DMS79 (cell line): ENCODE measurements at regions not wholly inside any gene's neighbourhood (a gene's known extent, or its start where the extent isn't known, plus 50 kb on each side); places are given as distances from the start of the nearest gene placed in this dataset.
"Not testable (repeated sequence)": the region's sequence is repeated elsewhere in the genome, so short reads cannot be mapped to it uniquely, and the experiment has no call there.

Experiments used
- DNase-seq: peaks from one replicate; lab custom pipeline; 2025; lab: John Stamatoyannopoulos, UW

DNA sequence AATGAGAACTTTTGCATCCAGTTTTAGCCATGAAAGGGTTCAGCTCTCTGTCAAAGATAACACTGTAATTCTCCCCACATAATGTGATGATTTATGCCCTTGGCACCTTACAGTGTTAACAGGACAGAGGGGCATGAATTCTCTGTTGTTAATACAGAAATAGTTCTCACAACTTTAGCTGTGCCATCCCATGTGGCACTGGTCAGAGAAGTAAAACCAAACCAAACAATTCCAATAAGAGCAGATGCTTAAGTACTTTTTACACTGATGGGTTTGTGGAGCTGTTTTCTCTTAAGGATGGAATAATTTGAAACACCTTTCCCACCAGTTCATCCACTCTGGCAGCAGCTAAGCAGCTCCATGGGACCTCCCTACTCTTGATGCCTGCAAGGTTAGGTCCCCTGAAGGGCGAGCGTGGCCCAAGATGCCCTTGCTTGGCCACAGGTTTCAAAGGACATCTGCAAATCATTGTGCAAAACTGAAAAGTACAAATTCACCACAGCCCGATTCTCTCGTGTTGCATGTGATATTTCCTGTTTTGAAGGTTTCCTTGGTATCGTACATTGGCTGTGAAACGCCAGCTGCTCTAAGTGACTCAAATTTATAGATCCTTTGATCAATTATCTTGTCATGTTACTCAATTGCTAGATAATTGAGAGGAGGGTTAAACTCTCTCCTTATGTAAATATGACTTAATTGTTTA lies 82.5 kb upstream of the CREB5 start:
- no peak for DNase-seq

DNA sequence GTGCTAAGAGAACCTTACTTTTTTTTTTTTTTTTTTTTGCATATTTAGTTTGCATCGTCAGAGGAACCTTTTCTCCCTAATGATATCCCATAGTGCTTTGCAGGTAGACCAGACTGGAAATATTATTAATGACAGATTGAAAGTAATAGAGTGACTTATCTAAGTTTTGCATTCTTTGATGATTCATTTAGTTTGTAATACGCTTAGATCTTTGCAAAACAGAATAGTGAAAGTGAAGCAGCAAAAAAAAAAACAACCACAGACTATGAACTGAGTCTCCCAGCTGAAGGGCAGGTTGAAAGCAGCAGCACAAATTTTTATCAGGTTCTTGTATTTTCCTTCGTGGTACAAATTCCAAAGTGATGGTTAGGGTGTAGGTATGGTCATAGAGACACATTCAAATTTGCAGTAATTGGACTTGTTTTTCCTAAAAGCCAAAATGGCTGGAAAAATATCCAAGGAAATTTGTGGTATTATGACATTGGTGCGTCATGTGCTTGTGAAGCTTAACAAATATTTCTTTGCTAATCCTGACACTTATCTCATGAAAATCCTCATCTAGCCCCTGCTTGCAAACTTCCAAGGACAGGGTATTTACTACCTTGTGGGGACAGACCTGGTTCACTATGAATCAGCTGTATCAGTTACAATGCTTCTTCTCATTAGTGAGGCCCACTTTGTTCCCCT lies 81.8 kb upstream of the CREB5 start:
- no peak for DNase-seq

DNA sequence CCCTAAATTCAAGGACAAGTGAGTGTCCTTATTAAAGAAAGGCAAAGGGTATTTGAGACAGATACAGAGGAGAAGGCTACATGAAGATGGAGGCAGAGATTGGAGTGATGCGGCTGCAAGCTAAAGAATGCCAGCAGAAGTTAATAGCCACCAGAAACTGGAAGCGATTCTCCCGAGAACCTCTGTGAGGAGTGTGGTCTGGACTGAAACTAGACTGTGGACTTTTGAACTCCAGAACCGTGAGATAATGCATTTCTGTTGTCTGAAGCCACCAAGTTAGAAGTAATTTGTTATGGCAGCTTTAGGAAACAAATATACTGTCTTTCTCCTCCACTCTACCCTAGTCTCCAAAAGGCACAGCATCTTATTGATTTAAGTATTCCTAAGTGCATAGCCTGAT lies 80.3 kb upstream of the CREB5 start:
- no peak for DNase-seq

DNA sequence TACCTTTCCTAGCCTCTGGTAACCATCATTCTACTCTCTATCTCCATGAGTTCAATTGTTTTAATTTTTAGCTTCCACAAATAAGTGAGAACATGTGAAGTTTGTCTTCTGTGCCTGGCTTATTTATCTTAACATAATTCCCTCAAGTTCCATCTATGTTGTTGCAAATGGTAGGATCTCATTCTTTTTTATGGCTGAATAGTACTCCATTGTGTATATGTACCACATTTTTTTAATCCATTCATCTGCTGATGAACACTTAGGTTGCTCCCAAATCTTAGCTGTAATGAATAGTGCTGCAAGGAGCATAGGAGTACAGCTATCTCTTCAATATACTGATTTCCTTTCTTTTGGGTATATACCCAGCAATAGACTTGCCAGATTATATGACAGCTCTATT lies 78.8 kb upstream of the CREB5 start:
- DNase-seq, result not testable (repeated sequence)

DNA sequence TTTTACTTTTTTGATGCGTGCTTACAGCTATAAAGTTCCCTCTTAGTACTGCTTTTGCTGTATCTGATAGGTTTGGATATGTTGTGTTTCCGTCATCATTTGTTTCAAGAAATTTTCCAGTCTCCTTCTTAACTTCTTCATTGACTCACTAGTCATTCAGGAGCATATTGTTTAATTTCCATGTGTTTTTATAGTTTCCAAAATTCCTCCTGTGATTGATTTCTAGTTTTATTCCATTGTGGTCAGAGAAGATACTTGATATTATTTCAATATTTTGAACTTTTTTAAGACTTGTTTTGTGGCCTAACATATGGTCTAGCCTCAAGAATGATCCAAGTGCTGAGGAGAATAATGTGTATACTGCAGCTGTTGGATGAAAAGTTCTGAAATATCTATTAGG lies 75.5 kb upstream of the CREB5 start:
- no peak for DNase-seq

DNA sequence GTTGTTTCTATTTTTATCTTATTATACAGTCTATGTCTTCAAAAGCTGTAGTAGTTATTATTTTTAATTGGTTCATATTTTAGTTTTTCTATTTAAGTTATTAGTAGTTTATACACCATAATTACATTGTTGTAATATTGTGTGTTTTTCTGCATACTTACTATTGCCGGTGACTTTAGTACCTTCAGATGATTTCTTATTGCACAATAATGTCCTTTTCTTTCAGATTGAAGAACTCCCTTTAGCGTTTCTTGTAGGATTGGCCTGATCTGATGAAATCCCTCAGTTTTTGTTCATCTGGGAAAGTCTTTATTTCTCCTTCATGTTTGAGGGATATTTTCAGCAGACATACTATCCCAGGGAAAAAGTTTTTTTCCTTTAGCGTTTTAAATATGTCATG lies 74.3 kb upstream of the CREB5 start:
- DNase-seq, result no peak

DNA sequence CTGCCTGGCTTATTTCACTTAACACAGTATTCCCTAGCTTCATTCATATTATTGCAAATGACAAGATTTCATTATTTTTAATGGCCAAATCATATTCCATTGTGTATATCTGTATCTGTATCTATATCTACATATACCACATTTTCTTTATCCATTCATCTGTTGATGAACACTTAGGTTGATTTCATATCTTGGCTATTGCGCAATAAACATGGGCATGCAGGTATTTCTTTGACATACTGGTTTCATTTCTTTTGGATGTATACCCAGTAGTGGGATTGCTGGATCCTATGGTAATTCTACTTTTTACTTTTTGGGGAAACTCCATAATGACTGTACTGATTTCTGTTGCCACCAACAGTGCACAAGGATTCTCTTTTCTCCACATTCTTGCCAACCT lies 68.9 kb upstream of the CREB5 start:
- DNase-seq, result no peak

DNA sequence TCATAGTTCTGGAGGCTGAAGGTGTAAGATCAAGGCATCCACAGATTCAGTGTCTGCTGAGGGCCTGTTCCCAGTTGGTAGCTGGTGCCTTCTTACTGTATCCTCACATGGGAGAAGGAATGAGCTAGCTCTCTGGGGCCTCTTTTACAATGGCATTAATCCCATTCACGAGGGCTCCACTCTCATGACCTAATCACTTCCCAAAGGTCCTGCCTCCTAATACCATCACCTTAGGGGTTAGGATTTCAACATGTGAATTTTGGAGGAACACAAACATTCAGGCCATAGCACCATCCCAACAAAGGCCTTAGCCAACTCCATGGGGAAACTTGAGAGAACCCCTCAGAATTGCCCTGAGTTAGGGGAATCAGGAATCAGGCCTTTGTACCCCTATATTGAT lies 66.1 kb upstream of the CREB5 start:
- no peak for DNase-seq

DNA sequence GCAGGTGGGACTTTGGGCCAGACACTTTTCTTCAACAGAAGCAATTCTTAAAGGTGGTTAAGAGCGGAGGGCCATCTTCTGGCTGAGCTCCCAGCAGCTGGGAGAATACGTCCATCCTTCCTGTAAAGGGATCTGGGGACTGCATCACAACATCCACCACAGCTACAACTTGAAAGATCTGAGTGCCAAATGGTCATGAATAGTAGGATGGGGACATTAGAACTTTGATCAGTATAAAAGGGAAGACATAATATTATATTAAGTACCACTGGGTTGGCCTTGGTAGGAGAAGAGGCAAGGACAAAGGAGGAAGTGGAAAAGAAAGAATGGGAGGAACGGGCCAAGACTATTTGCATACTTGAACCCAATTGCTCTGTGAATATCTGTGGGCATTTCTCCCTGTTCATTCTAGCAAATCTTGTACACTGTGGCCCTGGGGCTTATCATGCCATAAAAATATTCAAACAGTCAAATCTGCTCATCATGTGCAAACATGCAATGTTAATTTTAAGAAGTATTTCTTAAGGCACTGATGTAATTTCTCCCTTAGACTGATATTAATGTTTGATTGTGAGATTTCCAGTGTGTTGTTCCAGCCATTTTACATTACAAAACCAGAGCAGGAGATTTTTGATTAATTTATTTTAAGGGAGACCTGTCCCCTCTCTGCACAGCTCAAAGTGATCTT lies 65.5 kb upstream of the CREB5 start:
- no peak for DNase-seq

DNA sequence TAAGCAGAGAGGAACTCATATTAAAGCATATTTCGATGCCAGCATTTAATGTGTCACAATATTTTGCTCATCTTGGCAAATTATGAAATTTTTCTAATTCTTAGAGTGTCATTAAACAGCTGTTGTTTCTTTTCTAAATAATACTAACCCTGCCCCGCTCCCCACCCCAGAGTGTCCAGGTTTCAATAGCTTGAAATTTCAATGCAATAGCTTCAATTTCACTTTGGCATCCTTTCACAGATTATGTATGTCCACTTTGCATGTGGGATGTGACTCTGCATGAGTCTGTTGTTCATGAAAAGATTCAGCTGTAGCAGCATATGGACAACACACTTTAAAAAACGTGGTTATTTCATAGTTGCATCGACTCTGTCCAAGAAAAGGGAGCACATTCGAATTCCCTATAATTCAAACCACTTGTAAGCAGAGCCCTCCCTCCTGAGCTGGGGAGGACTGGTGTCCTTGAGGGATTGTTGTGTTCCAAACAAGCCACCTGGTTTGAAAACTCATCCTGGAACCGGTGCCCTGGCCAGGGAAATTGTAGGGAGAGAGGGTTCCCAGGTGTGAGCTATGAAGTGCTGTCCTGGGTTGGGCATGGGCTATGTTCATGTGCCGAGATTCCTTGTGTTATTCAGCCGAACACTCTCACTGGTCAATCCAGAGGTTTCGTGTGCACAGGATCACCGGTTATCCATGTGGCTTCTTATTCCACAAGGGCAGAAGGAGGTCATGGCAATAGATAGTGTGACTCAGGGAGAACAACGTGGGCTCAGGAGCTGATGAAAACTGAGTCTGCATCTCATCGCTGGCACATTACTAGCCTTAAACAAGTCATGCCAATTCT lies 64.6 kb upstream of the CREB5 start:
- DNase-seq, result no peak

DNA sequence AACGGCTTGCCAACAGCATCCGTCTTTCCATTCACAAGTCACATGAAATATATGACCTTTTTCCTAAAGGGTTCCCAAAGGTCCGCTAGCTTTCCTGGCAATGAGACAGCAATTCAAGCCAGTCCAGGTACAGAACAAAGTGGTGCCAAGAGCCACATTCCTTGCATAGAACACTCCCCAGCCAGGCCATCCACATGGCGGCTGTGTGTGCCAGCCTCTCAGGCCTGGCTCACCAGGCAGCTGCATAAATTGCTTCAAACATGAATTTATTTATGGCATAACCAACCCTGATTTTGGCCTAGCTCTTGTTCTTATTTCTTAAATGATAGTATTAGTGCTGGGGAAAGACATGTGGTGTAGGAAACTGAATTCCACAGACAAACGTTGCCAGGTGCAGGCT lies 63.7 kb upstream of the CREB5 start:
- no peak for DNase-seq

DNA sequence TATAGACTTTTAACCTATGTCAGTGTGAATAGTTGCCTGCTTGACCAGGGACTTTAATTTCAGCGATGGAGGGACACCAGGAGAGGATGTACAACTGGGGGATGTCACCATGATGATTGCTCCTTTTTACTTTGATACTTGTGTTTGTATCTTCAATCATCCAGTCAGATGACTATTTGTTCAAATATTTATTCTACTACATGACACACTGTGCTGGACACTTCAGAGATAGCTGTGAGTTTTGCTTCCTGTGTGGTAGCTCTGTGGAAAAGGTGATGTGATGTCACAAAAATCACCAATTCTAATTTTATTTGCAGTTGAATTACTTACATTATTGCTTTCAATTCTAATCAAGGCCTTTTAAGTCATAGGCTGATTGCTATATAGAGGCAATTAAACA lies 62.7 kb upstream of the CREB5 start:
- DNase-seq, result no peak

DNA sequence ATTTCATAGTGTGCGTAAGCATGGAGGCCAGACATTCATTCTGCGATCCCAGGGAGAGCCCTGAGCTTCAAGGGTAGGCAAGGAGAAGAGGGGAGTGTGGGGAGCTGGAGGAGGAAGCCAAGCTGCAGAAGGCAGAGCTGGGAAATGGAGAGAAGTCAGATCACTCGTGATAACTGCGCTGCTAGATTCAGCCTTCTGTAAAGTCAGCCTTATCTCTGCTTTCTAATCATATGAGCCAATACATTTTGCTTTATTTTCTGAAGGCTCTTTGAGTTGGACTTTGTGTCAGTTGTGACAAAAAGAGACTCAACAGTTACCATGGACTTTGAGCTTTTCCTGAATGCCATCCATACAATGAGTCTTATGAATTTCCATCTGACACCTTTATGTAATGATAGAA lies 61.7 kb upstream of the CREB5 start:
- no peak for DNase-seq

DNA sequence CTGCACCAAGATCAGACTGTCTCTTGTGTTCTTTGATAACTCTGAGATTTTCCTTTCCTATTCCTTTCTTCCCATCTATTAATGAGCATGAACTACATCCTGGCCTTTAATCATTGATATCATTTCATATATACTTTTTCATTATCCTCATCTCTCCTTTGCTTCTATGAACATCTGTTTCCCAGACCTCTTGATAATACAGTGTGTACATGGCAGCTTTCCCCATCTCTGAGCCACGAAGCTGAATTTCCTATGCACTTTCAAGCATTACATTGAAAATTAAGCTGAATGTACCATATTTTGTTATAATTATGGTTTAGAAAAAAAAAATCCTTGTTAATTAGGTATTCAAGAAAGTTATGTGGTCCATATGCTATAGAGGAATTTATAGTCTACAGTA lies 60.9 kb upstream of the CREB5 start:
- DNase-seq, result no peak

DNA sequence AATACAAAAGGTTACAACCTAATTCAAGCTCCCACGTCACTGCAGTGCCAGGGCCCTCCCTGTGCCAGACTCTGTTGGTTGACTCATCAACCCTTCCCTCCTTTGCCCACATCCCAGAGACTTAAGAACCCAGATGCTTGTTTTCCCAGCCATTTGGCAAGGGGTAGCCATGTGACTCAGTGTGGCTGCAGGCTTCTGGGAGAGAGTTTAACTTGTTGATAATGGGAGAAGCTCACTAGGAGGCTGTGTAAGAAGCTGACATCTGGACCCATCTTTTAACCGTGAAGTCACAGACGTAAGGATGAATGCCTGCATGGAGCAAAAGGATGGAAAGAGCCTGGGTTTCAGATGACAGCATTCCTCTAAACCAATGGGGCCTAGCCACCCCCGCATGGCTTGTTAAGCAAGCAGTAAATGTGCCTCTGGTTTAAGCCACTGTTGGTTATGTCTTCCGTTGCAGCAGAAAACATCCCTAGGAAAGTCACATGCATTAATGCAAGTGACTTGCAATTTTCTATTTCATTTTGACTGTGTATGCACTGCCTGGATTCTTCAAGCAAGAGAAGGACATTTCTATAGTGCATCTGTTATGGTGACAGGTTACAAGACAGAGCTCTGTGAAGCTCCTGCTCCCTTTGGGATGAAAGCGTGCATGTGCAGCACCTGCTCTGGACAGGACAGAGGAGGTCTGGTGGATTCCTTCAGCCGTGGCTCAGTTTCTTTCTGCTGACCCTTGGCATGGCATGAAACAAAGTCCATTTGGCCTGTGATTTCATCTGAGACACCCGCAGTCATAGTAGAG lies 57.5 kb upstream of the CREB5 start:
- peak; percentile 20 for DNase-seq

DNA sequence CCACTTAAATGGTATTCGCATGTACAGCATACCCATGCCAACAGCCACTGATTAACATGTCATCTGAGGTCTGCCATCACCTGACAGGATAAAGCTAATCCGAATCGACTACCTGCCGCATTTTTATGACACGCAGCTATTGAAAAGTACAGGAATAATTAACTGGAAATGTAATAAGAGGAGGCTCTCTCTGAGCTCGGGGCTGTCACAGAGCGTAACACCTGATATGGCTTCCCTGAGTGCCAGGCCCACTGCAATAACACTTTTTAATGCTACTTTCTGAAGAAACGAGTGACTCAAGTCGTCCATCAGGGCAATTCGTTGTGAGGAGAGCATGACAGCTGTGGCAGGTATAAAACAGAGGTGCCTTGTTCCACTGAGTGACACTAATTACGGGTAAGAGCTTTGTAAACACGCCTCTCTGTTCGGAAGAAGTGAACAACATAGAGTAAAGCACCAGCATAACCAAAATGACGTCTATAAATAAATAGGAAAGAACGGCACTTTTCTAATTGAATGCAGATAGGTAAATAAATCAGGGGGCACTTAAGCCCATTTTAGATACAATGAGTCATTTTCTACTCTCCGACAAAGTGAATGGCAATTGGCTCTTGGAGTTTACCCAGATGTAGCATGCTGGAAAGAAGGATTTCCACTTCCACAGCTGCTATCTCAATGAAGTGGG lies 56.5 kb upstream of the CREB5 start:
- DNase-seq, result peak; percentile 87

DNA sequence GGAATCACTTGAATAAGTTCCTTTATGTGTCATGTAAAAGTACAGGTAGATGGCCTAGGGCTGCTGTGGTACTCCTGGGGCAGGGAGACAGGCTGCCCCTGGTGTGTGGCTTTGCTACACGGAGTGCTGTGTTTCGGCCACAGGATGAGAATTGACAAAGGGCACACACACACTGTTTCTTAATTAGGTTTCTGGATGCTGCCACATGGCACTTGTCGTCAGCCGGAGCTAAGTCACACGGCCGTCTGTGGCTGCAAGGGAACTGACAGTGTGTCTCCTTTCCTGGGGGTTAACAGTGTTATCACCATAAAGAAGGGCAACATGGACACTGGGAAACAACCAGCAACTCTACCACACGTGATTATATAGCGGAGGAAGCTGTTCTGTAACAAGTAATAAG lies 55.7 kb upstream of the CREB5 start:
- no peak for DNase-seq

DNA sequence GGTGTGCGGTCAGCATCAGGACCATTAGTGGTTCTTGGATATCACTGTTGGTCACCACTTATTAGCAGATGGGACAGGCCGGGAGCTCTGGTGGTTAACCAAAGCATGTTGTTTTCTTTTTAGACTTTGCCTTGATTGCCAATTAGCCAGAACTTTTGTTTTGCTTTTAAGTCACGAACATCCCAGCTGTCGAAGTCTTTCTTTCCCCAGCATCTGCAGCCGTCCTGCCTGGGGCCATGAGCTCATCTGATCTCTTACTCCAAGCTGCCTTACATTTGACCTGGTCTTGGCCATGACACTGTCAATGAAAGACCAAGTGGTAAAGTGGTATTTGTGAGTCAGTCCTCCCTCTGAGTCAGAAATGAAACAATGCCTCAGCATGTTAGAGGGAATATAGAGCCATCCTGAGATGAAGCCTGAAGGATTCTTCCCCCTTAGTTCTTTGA lies 53.9 kb upstream of the CREB5 start:
- DNase-seq, result no peak

DNA sequence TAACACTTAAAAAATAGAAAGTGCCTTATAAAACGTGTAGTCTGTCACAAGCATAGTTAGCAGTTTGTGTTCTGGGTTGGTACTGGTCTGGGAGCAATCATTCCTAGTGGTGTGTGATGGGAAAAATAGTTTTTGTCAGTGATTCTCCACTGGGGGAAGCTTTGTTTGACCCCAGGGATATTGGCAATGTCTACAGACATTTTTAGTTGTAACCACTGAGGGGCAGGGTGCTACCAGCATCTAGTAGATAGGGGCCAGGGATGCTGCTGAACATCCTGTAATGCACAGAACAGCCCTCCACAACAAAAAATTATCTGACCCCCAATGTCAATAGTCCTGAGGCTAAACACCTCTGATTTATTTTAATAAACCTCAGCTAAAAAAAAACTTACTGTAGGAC lies 51.6 kb upstream of the CREB5 start:
- DNase-seq, result no peak

DNA sequence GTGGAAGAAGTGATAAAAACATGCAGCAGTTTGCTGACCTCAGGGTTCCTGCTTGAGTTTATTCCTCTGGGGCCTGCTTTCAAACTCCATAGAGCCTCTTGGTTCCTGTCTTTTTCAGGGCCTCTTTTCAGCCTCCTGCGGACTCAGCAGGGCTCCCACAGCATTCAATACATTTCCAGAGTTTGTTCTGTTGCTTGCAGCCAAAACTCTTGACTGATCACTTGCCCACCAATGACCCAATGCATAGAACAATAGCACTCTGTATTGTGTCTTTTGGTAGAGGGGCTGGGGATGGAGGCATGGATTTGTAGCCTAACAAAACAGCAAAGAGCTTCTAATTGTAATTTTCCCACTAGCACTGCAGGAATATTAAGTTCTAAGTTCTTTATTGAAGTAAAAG lies 50.8 kb upstream of the CREB5 start:
- DNase-seq, result no peak

DNA sequence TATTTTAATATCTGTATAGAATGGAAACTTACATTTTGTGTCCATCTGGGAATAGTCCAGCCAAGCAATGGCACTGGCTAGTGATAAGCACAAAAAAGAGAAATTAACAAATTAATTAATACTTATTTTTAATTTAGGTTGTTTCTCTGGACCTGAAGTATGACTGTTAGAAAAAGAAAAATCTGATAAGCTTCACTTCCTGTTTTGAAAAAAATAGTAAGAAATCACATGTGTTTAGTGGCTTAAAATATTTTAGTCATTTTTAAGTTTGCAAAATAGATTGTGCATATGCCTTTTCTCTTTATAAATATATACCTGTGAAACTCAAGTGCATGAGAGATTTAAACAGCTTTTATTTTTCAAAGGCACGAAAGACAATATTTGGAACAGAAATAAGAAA lies 50.1 kb upstream of the CREB5 start:
- no peak for DNase-seq
